SU-DHL-6 (cell line): ENCODE measurements at regions not wholly inside any gene's neighbourhood (a gene's known extent, or its start where the extent isn't known, plus 50 kb on each side); places are given as distances from the start of the nearest gene placed in this dataset.

Experiments used
- CTCF ChIP-seq: fragments of 200-600 bp; sonication (generic); IDR thresholded peaks from one replicate; pipeline ENCODE4 v1.5.1; 2017; ENCODE audit warnings: antibody characterized with exemption, mild to moderate bottlenecking, low read length, moderate library complexity; ENCODE audit not compliant: insufficient read depth, poor library complexity, severe bottlenecking
- EZH2phosphoT487 ChIP-seq: fragments of 200-600 bp; sonication (generic), shearing (Covaris generic); conservative IDR thresholded peaks from 2 replicates; pipeline ENCODE4 v1.6.1; 2018; ENCODE audit warnings: mild to moderate bottlenecking, antibody characterized with exemption, low read length, moderate library complexity, mixed read lengths

- TF ChIP-seq CTCF: no peak
- TF ChIP-seq EZH2phosphoT487: no peak
Measured at GRCh38 chr12:132389026-132389425, 59.6 kb upstream of the GALNT9 start.
